HG03575 (cell line): ENCODE measurements at regions not wholly inside any gene's neighbourhood (a gene's known extent, or its start where the extent isn't known, plus 50 kb on each side); places are given as distances from the start of the nearest gene placed in this dataset.

Source experiments
- ATAC-seq: cut with Tn5 transposase; IDR thresholded peaks from one replicate; pipeline ENCODE4 v1.9.1; 2021; ENCODE audit not compliant: unreplicated experiment, insufficient number of reproducible peaks, low FRiP score; ENCODE audit errors: extremely low read depth

- ATAC-seq, result no peak
Observed at GRCh38 chr4:31575504-31575903, 855.3 kb downstream of the PCDH7 start.

GRCh38 chr4:31580843-31581242 lies 860.7 kb downstream of the PCDH7 start:
- no peak for ATAC-seq

DNA sequence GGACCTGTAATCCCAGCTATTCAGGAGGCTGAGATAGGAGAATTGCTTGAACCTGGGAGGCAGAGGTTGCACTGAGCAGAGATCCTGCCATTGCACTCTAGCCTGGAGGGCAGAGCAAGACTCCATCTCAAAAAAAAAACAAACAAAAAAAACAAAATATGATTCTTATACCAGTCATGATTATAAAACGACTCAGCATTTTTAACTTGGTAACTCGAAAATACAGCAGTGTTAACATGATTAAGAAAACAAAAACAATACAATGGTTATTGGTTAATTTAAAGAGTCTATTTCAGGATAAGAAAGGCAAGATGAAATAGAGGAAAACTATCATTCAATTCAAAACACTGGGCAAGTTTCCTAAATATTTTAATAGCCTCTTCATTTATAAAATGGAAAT lies 865.3 kb downstream of the PCDH7 start:
- ATAC-seq, result no peak

GRCh38 chr4:31592293-31592692 lies 872.1 kb downstream of the PCDH7 start:
- ATAC-seq, result no peak

GRCh38 chr4:31595496-31595895 lies 875.3 kb downstream of the PCDH7 start:
- ATAC-seq, result no peak

DNA sequence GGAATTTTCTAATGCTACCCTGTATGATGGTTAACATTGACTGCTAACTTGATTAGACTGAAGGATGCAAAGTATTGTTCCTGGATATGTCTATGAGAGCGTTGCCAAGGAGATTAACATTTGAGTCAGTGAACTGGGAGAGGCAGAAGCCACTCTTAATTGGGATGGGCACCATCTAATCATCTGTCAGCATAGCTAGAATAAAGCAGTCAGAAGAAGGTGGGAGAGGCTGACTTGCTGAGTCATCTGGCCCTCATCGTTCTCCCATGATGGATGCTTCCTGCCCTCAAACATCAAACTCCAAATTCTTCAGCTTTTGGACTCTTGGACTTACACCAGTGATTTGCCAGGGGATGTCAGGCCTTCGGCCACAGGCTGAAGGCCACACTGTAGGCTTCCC lies 878.5 kb downstream of the PCDH7 start:
- no peak for ATAC-seq

DNA sequence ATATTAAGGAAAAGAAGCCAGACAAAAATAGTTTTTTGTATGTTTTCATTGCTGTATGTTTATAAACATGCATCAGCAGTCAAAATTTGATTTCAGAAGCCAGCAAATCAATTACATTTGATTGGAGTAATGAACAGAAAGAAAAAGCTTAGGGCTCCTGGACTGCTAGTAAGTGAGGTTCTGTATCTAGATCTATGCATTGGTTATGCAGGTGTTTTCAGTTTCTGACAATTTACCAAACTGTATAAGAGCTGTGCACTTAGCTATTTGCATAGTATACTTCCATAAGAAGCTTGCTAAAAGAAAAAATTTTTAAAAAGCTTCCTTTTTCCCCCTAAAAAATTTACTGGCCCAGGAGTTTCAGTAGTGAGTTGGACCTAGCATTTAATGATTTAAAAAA lies 881.6 kb downstream of the PCDH7 start:
- no peak for ATAC-seq

DNA sequence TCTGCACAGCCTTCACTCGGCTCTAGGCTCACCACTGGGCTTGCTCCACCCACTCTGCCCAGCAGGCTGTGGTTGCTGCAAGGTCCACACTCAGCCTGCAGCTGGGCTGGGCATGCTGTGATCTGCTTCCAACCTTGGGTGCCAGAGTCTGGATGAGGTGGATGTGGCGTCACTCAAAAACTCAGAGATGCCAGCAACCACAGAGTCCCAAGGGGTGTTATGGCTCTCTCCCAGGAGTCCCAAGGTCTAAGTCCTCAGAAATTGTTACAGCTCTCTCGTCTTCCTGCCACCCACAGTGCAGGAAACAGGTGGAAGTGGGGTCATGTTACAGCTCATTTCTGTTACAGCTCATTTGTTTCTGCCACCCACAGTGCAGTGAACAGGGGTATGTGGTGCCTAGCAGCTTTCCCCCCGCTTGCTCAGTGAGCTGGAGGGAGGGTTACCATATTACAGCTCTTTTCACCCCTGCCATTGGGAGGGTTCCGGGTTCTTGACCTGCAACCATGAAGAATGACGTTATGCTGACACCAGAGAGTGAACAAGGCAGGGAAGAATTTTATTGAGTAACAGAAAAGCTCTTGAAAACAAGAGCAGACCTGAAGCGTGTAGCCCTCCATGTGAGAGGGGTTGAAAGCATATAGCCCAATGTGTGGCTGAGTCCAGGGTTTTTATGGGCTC lies 893.9 kb downstream of the PCDH7 start:
- no peak for ATAC-seq

DNA sequence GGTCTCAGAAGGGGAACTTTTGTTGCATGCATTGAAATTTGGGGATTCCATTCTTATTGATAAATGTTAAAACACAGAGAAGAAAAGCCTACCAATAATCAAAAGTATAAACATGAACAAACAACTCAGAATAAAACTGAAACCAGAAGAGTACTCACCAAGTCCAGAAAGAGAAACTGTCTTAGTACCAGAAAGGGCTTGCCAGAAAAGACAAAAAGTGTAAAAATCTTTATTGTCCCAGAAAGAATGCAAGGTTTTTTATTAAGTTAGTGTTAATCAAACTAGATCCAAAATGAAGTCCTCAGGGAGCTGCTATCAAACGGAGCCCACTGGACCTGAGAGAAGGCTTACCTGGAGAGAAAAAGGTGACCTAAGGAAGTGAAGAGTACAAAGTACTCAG lies 897.5 kb downstream of the PCDH7 start:
- no peak for ATAC-seq

- no peak for ATAC-seq
Observed at GRCh38 chr4:31620476-31620875, 900.3 kb downstream of the PCDH7 start.

DNA sequence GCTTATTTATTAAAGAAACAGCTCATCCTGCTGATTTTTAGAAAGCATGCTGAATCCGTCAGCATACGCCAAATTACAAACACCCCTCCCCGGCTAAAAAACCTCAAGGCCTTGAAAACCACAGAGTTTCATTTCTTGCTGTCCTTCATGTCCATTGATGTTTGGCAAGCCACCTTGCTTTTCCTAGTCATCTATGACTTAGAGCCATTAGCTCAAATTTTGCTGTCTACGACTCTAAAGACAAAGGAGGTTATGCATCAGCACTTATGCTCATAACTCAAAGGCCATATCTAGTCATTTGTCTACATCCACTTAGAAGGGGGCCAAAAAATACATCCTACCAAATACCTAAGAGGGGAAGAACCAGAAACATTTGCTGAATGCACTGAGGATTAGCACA lies 925.1 kb downstream of the PCDH7 start:
- ATAC-seq, result no peak

GRCh38 chr4:31647786-31648185 lies 927.6 kb downstream of the PCDH7 start:
- no peak for ATAC-seq

GRCh38 chr4:31649878-31650277 lies 929.7 kb downstream of the PCDH7 start:
- no peak for ATAC-seq

- ATAC-seq, result no peak
Observed at GRCh38 chr4:31651541-31651940, 931.4 kb downstream of the PCDH7 start.

GRCh38 chr4:31655328-31655727 lies 935.2 kb downstream of the PCDH7 start:
- no peak for ATAC-seq

- no peak for ATAC-seq
Observed at GRCh38 chr4:31657859-31658570, 937.8 kb downstream of the PCDH7 start.

DNA sequence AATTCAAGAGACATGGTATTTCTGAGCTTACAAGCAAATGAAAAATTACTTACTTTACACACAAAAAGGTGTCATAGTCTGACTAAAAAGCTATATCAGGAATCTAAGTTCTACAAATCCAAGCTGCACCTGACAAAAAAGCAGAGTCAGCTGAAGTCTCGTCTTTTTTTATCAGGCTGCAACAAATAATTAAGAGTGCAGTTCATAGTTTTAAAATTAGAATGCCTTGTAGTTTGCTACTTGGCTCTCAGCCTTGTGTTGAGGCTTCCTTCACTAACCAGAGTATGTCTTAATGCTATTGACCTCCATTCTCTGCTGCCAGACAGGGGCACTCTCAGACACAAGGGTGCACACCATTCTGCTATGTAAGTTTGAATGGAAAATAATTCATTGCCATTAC lies 940.7 kb downstream of the PCDH7 start:
- ATAC-seq, result no peak

DNA sequence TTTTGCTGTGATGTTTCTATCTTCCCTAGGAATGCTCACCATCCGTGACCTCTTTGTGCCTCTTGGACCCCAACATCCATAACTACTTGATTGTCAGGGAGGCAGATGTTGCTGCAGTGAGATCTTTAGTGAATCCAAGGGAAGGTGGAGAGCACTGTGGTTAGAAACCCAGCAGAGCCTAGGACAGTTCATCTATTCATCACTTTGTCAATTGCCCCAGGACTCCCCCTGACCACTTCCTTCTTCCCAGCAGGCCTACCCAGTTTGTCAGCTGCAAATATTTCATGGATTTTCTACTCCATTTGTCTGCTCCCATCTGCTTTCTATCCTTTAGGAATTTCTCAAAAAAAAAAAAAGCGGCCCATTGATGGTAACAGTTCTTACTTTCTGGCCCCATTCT lies 942.8 kb downstream of the PCDH7 start:
- no peak for ATAC-seq

- no peak for ATAC-seq
Observed at GRCh38 chr4:31667686-31668085, 947.5 kb downstream of the PCDH7 start.

DNA sequence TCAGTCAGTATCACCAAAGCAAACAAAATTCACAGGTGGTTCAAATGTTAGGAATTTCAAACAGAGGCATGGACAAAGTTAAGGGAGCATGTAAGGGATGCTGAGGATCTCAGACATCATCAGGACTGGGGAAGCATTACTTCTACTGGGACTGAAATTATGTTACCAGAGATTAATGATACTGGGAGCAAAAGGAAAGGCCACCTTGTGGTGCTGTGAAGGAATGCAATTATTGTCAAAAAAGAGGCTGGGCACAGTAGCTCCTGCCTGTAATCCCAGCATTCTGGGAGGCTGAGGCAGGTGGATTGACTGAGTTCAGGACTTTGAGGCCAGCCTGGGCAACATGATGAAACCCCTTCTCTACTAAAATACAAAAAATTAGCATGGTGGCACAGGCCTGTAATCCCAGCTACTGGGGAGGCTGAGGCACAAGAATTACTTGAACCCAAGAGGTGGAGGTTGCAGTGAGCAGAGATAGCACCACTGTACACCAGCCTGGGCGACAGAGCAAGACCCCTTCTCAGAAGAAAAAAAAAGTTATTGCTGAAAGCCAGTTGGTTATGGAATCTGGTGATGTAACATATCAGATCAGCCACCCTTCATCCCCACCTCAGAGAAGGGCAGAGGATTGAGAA lies 954.3 kb downstream of the PCDH7 start:
- ATAC-seq, result no peak
